Inflammatory macrophage (primary cell): ENCODE measurements at regions not wholly inside any gene's neighbourhood (a gene's known extent, or its start where the extent isn't known, plus 50 kb on each side); places are given as distances from the start of the nearest gene placed in this dataset.

ENCODE experiments used
- DNase-seq, 2 donors: peaks; one replicate each; pipeline ENCODE4 v3.0.0-alpha.2; 2020 to 2022

GRCh38 chr5:145708169-145708568 is 127.0 kb downstream of the PRELID2 start:
- no peak for DNase-seq

- no peak for DNase-seq
Measured at GRCh38 chr5:145704724-145705123, 130.4 kb downstream of the PRELID2 start.

- no peak for DNase-seq
Measured at GRCh38 chr5:145703856-145704255, 131.3 kb downstream of the PRELID2 start.

- no peak for DNase-seq
Measured at GRCh38 chr5:145701404-145701803, 133.7 kb downstream of the PRELID2 start.

GRCh38 chr5:145699846-145700245 is 135.3 kb downstream of the PRELID2 start:
- DNase-seq, result no peak

- DNase-seq, result peak; percentile 35 to 42
Measured at GRCh38 chr5:145697251-145697990, 137.7 kb downstream of the PRELID2 start.

- peak; percentile 84 to 89 for DNase-seq
Measured at GRCh38 chr5:145689235-145689634, 145.9 kb downstream of the PRELID2 start.

- DNase-seq, result no peak
Measured at GRCh38 chr5:145687943-145688342, 147.2 kb downstream of the PRELID2 start.

- no peak for DNase-seq
Measured at GRCh38 chr5:145685417-145685816, 149.7 kb downstream of the PRELID2 start.

- DNase-seq, result no peak
Measured at GRCh38 chr5:145683431-145683830, 151.7 kb downstream of the PRELID2 start.

GRCh38 chr5:145682197-145682899 is 152.8 kb downstream of the PRELID2 start:
- no peak for DNase-seq

- peak; percentile 77 to 80 for DNase-seq
Measured at GRCh38 chr5:145681686-145682085, 153.5 kb downstream of the PRELID2 start.

GRCh38 chr5:145681216-145681615 is 153.9 kb downstream of the PRELID2 start:
- DNase-seq, result no peak

- no peak for DNase-seq
Measured at GRCh38 chr5:145680767-145681166, 154.4 kb downstream of the PRELID2 start.

GRCh38 chr5:145680169-145680568 is 155.0 kb downstream of the PRELID2 start:
- DNase-seq, result no peak

- DNase-seq, result no peak
Measured at GRCh38 chr5:145678255-145678654, 156.9 kb downstream of the PRELID2 start.

GRCh38 chr5:145673786-145674185 is 161.4 kb downstream of the PRELID2 start:
- no peak for DNase-seq

GRCh38 chr5:145668714-145669113 is 166.4 kb downstream of the PRELID2 start:
- DNase-seq, result no peak

- no peak for DNase-seq
Measured at GRCh38 chr5:145667742-145668141, 167.4 kb downstream of the PRELID2 start.

GRCh38 chr5:145666591-145666990 is 168.6 kb downstream of the PRELID2 start:
- DNase-seq, result no peak

- no peak for DNase-seq
Measured at GRCh38 chr5:145661737-145662485, 173.2 kb downstream of the PRELID2 start.

GRCh38 chr5:145660897-145661640 is 174.1 kb downstream of the PRELID2 start:
- no peak for DNase-seq

- no peak for DNase-seq
Measured at GRCh38 chr5:145658435-145658834, 176.7 kb downstream of the PRELID2 start.
